HG03064 (cell line): ENCODE measurements at regions not wholly inside any gene's neighbourhood (a gene's known extent, or its start where the extent isn't known, plus 50 kb on each side); places are given as distances from the start of the nearest gene placed in this dataset.
"Not testable (repeated sequence)": the region's sequence is repeated elsewhere in the genome, so short reads cannot be mapped to it uniquely, and the experiment has no call there.

Experiments used
- ATAC-seq: cut with Tn5 transposase; IDR thresholded peaks from one replicate; pipeline ENCODE4 v1.9.1; 2021; ENCODE audit warnings: low read depth; ENCODE audit not compliant: unreplicated experiment

GRCh38 chr6:82118150-82118562, 129.4 kb downstream of the IBTK start:
- ATAC-seq: no peak

GRCh38 chr6:82114748-82115147, 132.8 kb downstream of the IBTK start:
- ATAC-seq: no peak

GRCh38 chr6:82113231-82113630, 134.3 kb downstream of the IBTK start:
- no peak for ATAC-seq

DNA sequence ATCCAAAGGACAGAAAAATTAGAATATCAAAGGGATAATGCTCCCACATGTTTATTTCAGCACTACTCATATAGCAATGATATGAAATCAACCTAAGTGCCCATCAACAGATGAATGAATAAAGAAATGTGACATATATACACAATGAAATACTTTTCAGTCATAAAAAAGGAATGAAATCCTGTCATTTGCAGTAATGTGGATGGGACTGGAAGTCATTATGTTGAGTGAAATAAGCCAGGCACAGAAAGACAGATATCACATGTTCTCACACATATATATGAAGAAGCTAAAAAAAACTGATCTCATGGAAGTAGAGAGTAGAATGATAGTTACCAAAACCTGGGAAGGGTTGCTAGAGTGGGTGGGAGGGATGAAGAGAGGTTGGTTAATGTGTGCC, 135.7 kb downstream of the IBTK start:
- no peak for ATAC-seq

GRCh38 chr6:82111114-82111513, 136.4 kb downstream of the IBTK start:
- no peak for ATAC-seq

GRCh38 chr6:82103171-82103570, 144.4 kb downstream of the IBTK start:
- not testable (repeated sequence) for ATAC-seq

DNA sequence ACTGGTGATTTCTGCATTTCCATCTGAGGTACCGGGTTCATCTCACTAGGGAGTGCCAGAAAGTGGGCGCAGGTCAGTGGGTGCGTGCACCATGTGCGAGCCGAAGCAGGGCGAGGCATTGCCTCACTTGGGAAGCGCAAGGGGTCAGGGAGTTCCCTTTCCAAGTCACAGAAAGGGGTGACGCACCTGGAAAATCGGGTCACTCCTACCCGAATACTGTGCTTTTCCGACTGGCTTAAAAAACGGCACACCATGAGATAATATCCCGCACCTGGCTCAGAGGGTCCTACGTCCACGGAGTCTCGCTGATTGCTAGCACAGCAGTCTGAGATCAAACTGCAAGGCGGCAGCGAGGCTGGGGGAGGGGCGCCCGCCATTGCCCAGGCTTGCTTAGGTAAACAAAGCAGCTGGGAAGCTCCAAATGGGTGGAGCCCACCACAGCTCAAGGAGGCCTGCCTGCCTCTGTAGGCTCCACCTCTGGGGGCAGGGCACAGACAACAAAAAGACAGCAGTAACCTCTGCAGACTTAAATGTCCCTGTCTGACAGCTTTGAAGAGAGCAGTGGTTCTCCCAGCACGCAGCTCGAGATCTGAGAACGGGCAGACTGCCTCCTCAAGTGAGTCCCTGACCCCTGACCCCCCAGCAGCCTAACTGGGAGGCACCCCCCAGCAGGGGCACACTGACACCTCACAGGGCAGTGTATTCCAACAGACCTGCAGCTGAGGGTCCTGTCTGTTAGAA, 146.0 kb downstream of the IBTK start:
- not testable (repeated sequence) for ATAC-seq

DNA sequence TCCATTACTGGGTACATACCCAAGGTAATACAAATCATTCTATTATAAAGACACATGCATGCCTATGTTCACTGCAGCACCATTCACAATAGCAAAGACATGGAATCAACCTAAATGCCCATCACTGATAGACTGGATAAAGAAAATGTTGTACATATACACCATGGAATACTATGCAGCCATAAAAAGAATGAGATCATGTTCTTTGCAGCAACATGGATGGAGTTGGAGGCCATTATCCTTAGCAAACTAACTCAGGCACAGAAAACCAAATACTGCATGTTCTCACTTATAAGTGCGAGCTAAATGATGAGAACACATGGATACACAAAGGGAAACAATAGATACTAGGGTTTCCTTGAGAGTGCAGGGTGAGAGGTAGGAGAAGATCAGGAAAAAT, 146.8 kb downstream of the IBTK start:
- ATAC-seq: not testable (repeated sequence)

GRCh38 chr6:82097676-82098075, 149.9 kb downstream of the IBTK start:
- no peak for ATAC-seq

- ATAC-seq: no peak
Observed at GRCh38 chr6:82095091-82095490, 152.5 kb downstream of the IBTK start.

- no peak for ATAC-seq
Observed at GRCh38 chr6:82094166-82094806, 153.3 kb downstream of the IBTK start.

DNA sequence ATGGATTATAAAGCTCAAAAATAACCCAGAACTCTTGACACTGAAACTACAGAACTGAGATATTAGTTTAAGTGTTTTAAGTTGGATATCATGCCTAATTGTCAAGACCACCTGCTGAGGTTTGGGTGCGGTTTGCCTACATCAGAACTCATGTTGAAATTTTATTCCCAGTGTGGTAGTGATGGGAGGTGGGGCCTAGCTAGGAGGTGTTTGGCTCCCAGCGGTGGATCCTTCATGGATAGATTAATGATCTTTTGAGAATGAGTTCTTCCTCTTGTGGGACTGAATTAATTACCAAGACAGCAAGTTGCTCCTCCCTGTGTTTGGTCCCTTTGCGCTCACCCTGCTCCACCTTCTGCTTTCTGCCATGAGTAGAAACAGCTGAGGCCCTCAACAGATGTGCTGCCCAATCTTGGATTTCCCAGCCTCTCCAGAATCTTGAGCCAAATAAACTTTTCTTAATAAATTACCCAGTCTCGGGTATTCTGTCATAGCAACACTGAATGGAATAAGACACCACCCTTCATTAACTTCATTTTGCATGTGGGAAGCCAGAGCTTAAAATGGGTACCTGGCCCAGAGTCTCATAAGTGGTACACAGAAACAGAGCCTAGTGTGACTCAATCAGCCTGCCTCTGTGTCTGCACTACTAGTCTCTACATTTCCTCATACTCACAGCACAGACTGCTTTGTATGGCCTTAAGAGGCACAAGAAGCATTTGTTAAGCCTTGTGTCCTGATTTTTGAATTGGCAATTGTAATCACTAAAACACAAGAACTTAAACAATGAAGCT, 158.4 kb downstream of the IBTK start:
- no peak for ATAC-seq

DNA sequence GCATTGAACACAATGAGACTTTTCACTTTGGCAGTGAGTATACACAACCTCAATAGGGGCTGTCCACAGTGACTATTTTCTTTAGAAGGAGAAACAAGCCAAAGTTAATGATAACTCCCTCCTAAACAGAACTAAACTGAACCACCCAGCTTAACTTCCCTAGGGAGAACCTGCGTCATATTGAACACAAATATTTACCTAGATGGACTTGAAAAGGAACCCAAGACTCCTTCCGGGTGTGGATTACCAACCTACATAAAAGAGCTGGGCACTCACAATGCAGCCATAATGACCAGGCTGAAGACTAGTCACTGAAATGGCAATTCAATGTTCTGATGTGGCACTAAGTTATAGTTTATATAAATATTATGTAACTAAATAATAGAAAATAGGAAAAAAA, 160.6 kb downstream of the IBTK start:
- ATAC-seq: no peak

DNA sequence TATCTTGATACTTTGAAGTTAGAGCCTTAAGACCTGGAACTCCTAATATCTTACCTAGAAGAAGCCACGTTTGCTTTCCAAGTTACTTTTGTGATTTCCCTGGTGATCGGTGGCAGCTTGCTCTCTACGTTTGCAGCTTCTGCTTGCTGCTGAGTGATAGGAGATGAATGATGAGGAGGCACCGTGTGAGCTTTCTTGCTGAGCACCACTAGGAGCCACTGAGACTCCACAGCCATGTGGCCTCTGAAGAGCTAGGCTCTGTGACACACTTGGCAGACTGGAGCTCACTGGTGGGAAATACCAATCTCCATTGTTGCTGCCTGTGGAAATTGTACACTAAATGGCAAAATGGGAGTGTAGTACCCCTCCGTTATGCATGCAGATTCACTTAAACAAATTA, 161.8 kb downstream of the IBTK start:
- ATAC-seq: no peak

- no peak for ATAC-seq
Observed at GRCh38 chr6:82084324-82084920, 163.1 kb downstream of the IBTK start.

- ATAC-seq: no peak
Observed at GRCh38 chr6:82083646-82084045, 163.9 kb downstream of the IBTK start.

- ATAC-seq: no peak
Observed at GRCh38 chr6:82080767-82081166, 166.8 kb downstream of the IBTK start.

DNA sequence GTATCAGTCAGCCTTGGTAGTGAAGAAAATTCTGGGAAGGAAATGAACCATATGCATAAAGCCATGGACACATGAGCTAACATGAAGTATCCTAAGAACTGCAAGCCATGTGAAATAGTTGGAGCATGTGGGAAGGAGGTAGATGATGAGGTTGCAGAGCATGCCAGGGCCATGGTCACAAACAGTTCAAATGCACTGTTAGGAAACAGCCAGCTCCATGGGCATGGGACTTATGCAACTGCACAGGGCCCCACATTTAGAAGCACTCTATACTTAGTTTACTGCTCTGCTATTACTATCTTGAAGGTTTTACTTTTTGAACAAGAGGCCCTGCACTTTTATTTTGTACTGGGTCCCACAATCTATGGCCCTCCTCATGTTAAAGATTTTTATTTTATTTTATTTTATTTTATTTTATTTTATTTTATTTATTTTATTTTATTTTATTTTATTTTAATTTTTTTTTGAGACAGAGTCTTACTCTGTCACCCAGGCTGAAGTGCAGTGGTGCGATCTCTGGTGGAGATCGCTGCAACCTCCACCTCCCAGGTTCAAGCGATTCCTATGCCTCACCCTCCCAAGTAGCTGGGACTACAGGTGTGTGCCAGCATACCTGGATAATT, 169.1 kb downstream of the IBTK start:
- no peak for ATAC-seq

GRCh38 chr6:82076916-82077315, 170.6 kb downstream of the IBTK start:
- no peak for ATAC-seq

- ATAC-seq: no peak
Observed at GRCh38 chr6:82074556-82074955, 173.0 kb downstream of the IBTK start.

- ATAC-seq: no peak
Observed at GRCh38 chr6:82073484-82073883, 174.1 kb downstream of the IBTK start.
